Calu3 (cell line): ENCODE measurements at regions not wholly inside any gene's neighbourhood (a gene's known extent, or its start where the extent isn't known, plus 50 kb on each side); places are given as distances from the start of the nearest gene placed in this dataset.

Experiments
- BruUV-seq: library from RNA; stranded (reverse); fragments of 400-500 nt; replicated peaks from 2 replicates; lab custom pipeline; 2021; lab: Mats Ljungman, UMichigan
- CTCF ChIA-PET: fragments of 300-600 bp; sonication (Branson Sonifier 250); formaldehyde crosslinking; loops from one replicate; lab custom pipeline; 2022; ENCODE audit warnings: antibody characterized with exemption; lab: Charles Lee
- DNase-seq: peaks from one replicate; pipeline ENCODE4 v3.0.0; 2022
- H3K27ac Mint-ChIP-seq: one replicate; pipeline ENCODE4 v1.8.0; 2022; ENCODE audit warnings: mixed read lengths; ENCODE audit not compliant: unreplicated experiment
- H3K27me3 Mint-ChIP-seq: one replicate; pipeline ENCODE4 v1.8.0; 2022; ENCODE audit warnings: mixed read lengths; ENCODE audit not compliant: unreplicated experiment
- H3K36me3 Mint-ChIP-seq: one replicate; pipeline ENCODE4 v1.8.0; 2022; ENCODE audit warnings: mild to moderate bottlenecking, moderate library complexity, mixed read lengths; ENCODE audit not compliant: insufficient read depth, unreplicated experiment
- H3K4me1 Mint-ChIP-seq: one replicate; pipeline ENCODE4 v1.8.0; 2022; ENCODE audit warnings: mild to moderate bottlenecking, low read depth, mixed read lengths; ENCODE audit not compliant: unreplicated experiment
- H3K4me3 Mint-ChIP-seq: one replicate; pipeline ENCODE4 v1.8.0; 2022; ENCODE audit warnings: mild to moderate bottlenecking, low read depth, moderate library complexity, mixed read lengths; ENCODE audit not compliant: unreplicated experiment
- H3K9me3 Mint-ChIP-seq: one replicate; pipeline ENCODE4 v1.8.0; 2022; ENCODE audit warnings: low read depth, mixed read lengths; ENCODE audit not compliant: unreplicated experiment
- intact Hi-C: fragments of 100-400 bp; cut with micrococcal nuclease; formaldehyde crosslinking; loops from one replicate; pipeline ENCODE4 v1.10.0; 2022; ENCODE audit not compliant: unreplicated experiment
- TF ChIP-seq, protein P1 (sequence below): fragments of 200-600 bp; IDR thresholded peaks from one replicate; pipeline ENCODE4 v1.8.0; 2022; ENCODE audit warnings: antibody characterized with exemption; ENCODE audit not compliant: unreplicated experiment

DNA sequence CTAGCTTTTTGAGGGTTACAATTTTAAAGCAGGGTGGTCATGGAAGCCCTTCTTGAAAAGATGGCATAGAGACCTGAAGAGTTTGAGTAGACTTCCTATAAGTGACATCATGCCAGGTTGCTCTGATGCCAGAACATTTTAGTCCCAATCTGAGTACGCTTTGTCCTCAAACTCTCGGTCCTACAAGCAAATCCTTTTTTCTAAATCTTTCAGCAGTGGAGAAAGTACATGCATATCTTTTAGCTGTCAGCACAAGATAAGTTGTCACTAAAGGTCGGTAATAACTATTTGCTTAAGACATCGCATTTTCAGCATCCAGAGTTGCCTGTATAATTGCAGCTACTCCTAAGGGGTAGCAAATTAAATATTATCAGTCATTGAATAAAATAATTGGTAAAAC, 140.4 kb downstream of the ATP6V1G3 start:
- Mint-ChIP-seq H3K27ac (no peak overlapping the region), H3K4me3 (no peak overlapping the region), H3K4me1 (no peaks in the 10 kb centered on the region), H3K27me3 (peaks cover 13% of the 10 kb centered on the region), H3K9me3 (no peaks in the 10 kb centered on the region), H3K36me3 (no peaks in the 10 kb centered on the region)
- CTCF ChIA-PET = no interaction called here
- DNase-seq = no peak
- intact Hi-C loops = no loop called here
- no TSS peak for BruUV-seq
- TF ChIP-seq, protein P1, sequence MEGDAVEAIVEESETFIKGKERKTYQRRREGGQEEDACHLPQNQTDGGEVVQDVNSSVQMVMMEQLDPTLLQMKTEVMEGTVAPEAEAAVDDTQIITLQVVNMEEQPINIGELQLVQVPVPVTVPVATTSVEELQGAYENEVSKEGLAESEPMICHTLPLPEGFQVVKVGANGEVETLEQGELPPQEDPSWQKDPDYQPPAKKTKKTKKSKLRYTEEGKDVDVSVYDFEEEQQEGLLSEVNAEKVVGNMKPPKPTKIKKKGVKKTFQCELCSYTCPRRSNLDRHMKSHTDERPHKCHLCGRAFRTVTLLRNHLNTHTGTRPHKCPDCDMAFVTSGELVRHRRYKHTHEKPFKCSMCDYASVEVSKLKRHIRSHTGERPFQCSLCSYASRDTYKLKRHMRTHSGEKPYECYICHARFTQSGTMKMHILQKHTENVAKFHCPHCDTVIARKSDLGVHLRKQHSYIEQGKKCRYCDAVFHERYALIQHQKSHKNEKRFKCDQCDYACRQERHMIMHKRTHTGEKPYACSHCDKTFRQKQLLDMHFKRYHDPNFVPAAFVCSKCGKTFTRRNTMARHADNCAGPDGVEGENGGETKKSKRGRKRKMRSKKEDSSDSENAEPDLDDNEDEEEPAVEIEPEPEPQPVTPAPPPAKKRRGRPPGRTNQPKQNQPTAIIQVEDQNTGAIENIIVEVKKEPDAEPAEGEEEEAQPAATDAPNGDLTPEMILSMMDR = no peak

DNA sequence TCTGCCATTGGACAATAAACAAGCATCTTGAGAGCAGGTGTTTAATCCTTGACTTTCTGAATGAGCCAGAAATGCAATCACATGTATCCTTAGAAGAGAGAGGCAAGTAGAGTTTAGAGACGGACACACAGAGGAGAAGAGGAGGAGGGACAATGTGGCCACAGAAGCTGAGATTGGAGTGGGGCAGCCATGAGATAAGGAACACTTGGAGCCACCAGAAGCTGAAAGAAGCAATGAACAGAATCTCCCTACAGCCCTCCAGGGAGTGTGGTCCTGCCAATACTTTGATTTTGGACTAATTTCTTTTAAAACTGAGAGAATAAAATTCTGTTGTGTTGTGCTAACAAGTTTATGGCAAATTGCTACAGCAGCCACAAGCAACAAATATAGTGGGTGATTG, 141.0 kb downstream of the ATP6V1G3 start:
- intact Hi-C loops = no loop called here
- Mint-ChIP-seq H3K36me3 (no peaks in the 10 kb centered on the region), H3K9me3 (no peaks in the 10 kb centered on the region), H3K4me3 (no peak overlapping the region), H3K27ac (no peak overlapping the region), H3K4me1 (no peaks in the 10 kb centered on the region), H3K27me3 (peaks cover 13% of the 10 kb centered on the region)
- no peak for DNase-seq
- TF ChIP-seq, protein P1 = no peak
- no TSS peak for BruUV-seq
- CTCF ChIA-PET = interaction anchor here (0.7 kb wide), 1 partner anchor 799 kb away, joined by 4 read pairs; no protein-coding TSS in a partner anchor

DNA sequence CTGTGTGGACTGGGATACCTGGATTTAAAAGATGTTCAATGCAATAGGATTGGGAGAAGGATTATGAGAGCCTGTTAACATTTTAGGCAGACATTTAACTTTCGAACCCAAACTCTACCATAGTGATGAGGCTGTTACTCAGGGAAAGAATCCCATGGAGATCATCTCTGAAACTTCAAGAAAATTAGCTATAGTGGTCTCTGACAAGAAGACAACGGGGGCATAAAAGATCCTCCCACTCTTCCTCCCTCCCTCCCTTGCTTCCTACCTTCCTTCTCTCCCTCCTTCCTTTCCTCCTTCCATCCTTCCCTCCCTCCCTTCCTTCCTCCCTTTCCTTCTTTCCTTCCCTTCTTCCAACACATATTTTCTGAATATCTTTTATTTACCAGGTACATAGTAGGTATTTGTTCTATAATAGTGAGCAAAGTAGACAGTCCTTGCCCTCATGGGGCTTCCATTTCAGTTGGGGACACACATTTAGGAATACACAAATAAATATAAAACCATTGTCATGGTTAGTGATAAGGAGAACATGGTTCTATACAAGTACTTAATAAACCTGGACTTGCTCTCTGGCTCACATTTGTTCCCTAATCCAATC, 143.2 kb downstream of the ATP6V1G3 start:
- H3K9me3 Mint-ChIP-seq = no peaks in the 10 kb centered on the region
- TF ChIP-seq, protein P1 = no peak
- no peaks in the 10 kb centered on the region for H3K36me3 Mint-ChIP-seq
- H3K4me1 Mint-ChIP-seq = no peaks in the 10 kb centered on the region
- DNase-seq = no peak
- H3K4me3 Mint-ChIP-seq = no peak overlapping the region
- no TSS peak for BruUV-seq
- no peak overlapping the region for H3K27ac Mint-ChIP-seq
- H3K27me3 Mint-ChIP-seq = peaks cover 13% of the 10 kb centered on the region
- CTCF ChIA-PET = no interaction called here
- intact Hi-C loops = no loop called here

DNA sequence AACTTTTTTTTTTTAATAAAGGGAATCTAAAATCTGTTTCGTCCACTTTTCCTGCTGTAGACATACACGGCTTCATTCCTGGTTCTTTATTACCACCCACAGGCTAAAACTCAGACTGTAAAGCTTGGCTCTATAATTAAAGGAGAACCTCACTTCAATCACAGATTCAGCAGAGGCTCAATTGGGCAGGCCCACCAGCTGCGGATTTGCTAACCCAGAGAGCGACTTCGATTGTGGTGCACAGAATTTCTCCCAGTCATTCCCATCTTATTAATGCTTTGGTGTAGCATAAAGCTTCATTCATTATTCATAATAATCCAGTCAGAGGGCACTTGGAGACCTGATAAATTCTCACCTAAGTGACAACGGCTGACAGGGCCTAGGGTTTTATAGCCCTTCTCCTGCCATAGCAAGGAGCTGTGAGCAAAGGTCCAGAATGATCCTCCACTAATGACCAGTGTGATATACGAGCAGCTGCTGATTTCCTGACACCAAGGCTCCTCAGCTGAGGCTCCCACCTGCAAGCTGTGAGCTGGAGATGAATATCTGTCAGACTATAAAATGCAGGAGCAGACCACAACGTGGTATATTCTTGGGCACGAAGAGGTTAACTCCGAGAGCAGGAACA, 149.0 kb downstream of the ATP6V1G3 start:
- TF ChIP-seq, protein P1 = no peak
- BruUV-seq = no TSS peak
- CTCF ChIA-PET = no interaction called here
- no peaks in the 10 kb centered on the region for H3K36me3 Mint-ChIP-seq
- no peak overlapping the region for H3K27ac Mint-ChIP-seq
- intact Hi-C loops = no loop called here
- no peak for DNase-seq
- no peaks in the 10 kb centered on the region for H3K27me3 Mint-ChIP-seq
- H3K9me3 Mint-ChIP-seq = no peaks in the 10 kb centered on the region
- no peak overlapping the region for H3K4me3 Mint-ChIP-seq
- H3K4me1 Mint-ChIP-seq = no peaks in the 10 kb centered on the region
